ENCODE measurements at regions not wholly inside any gene's neighbourhood (a gene's known extent, or its start where the extent isn't known, plus 50 kb on each side); places are given as distances from the start of the nearest gene placed in this dataset.

DNA sequence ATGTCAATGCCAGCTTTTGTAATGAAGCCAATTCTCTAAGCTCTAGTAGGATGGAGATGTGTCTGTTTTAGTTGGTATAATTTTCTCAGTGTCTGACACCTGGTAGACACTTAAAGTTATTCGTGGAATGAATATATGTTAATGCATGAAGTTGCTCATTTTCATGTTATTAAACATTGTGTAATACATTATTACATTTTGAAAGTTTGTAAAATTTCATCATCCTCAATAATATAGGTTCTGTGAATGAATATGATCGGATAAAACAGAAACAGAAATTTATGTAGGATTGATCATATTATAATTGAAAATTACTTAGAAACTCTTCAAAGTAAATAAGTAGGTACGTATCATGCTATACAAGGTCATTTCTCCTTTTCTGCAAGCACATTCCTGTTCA, 625.3 kb downstream of the PLA2G4A start:
- H3K4me1 Mint-ChIP-seq, result no peaks in the 10 kb centered on the region
- no peak overlapping the region for H3K27ac Mint-ChIP-seq
- no peaks in the 10 kb centered on the region for H3K27me3 Mint-ChIP-seq
- no peak overlapping the region for H3K4me3 Mint-ChIP-seq
- no peaks in the 10 kb centered on the region for H3K36me3 Mint-ChIP-seq
- DNase-seq, result no peak
- H3K9me3 Mint-ChIP-seq, result no peaks in the 10 kb centered on the region

GRCh38 chr1:187456446-187456845, 627.7 kb downstream of the PLA2G4A start:
- no peaks in the 10 kb centered on the region for H3K27me3 Mint-ChIP-seq
- no peak overlapping the region for H3K27ac Mint-ChIP-seq
- no peaks in the 10 kb centered on the region for H3K4me1 Mint-ChIP-seq
- no peak for DNase-seq
- no peak overlapping the region for H3K4me3 Mint-ChIP-seq
- no peaks in the 10 kb centered on the region for H3K36me3 Mint-ChIP-seq
- no peaks in the 10 kb centered on the region for H3K9me3 Mint-ChIP-seq

- no peak overlapping the region for H3K27ac Mint-ChIP-seq
- DNase-seq, result no peak
- no peak overlapping the region for H3K4me3 Mint-ChIP-seq
- no peaks in the 10 kb centered on the region for H3K36me3 Mint-ChIP-seq
- peaks cover 20% of the 10 kb centered on the region for H3K9me3 Mint-ChIP-seq
- no peaks in the 10 kb centered on the region for H3K27me3 Mint-ChIP-seq
- no peaks in the 10 kb centered on the region for H3K4me1 Mint-ChIP-seq
These were observed 631.3 kb downstream of the PLA2G4A start for GRCh38 chr1:187460093-187460492.

GRCh38 chr1:187464320-187464719, 635.6 kb downstream of the PLA2G4A start:
- Mint-ChIP-seq H3K4me3 (no peak overlapping the region), H3K4me1 (no peaks in the 10 kb centered on the region)

DNA sequence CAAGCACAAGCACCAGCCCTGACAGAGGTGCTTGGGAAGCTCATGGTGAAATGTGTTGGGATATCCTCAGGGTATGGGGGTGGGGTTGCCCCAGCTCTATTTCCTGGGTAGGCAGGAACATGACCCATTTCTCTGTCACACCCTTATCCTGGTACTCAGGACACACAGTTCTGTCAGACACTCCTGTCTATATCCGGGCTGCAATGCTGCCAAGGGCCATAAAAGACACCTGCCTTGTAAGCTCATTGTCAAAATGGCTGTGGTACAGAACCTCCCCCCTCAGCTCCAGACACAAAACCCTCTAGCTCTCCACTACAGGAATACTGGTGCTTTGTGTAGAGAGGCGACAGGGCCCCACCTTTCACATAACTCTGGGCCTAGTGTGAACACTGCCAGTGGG, 636.7 kb downstream of the PLA2G4A start:
- H3K4me1 Mint-ChIP-seq, result no peaks in the 10 kb centered on the region
- peaks cover 23% of the 10 kb centered on the region for H3K9me3 Mint-ChIP-seq
- H3K27me3 Mint-ChIP-seq, result no peaks in the 10 kb centered on the region

More at GRCh38 chr1:187464320-187464719, 635.6 kb downstream of the PLA2G4A start:
- H3K36me3 Mint-ChIP-seq, result no peaks in the 10 kb centered on the region
- H3K27ac Mint-ChIP-seq, result no peak overlapping the region
- H3K9me3 Mint-ChIP-seq, result peaks cover 23% of the 10 kb centered on the region
- no peak for DNase-seq
- no peaks in the 10 kb centered on the region for H3K27me3 Mint-ChIP-seq

DNA sequence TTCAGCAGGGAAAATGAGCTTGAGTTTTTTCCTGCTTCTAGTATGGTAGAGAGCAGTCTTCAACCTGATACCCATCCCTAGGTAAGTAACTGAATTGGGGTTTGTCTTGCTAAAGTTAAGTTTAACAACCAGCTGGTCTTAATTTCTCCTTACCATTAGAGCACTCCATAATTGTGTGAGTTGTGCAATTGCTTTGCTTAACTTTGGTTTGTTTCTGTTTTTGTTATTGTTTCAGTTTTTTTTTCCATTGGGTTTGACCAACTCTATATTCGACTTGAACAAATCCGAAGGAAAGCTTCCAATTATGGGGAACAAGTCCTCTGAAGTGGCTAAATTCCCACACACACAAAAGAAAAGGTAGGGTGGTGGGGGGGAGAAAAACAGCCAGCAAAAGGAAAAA, 641.1 kb downstream of the PLA2G4A start:
- Mint-ChIP-seq H3K36me3 (no peaks in the 10 kb centered on the region), H3K27ac (no peak overlapping the region), H3K4me3 (no peak overlapping the region), H3K27me3 (no peaks in the 10 kb centered on the region), H3K9me3 (peaks cover 5% of the 10 kb centered on the region), H3K4me1 (no peaks in the 10 kb centered on the region)
- no peak for DNase-seq

More for the DNA sequence above, 636.7 kb downstream of the PLA2G4A start:
- Mint-ChIP-seq H3K27ac (no peak overlapping the region), H3K36me3 (no peaks in the 10 kb centered on the region), H3K4me3 (no peak overlapping the region)
- DNase-seq, result no peak

DNA sequence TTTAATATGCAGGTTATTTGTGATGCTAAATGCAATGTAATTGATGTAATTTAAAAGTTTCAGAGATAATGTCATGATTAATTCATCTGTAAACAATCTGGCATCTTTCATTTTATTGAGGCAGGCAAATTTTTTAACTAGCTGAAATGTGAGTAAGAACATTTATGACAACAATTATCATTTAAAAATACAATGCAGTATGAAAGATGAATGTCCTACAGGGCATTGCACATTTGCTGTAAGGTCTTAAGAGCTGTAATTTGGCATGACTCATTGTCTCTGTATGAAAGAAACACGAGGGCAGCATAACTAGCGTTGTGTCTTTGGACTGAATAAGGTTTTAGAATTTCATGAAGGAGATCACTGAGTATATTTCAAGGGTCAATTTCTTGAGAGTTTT, 642.8 kb downstream of the PLA2G4A start:
- H3K4me1 Mint-ChIP-seq, result no peaks in the 10 kb centered on the region
- no peaks in the 10 kb centered on the region for H3K27me3 Mint-ChIP-seq
- H3K27ac Mint-ChIP-seq, result no peak overlapping the region
- H3K36me3 Mint-ChIP-seq, result no peaks in the 10 kb centered on the region
- no peak overlapping the region for H3K4me3 Mint-ChIP-seq
- H3K9me3 Mint-ChIP-seq, result no peaks in the 10 kb centered on the region
- no peak for DNase-seq

GRCh38 chr1:187474336-187474735, 645.6 kb downstream of the PLA2G4A start:
- no peaks in the 10 kb centered on the region for H3K27me3 Mint-ChIP-seq
- no peaks in the 10 kb centered on the region for H3K36me3 Mint-ChIP-seq
- H3K9me3 Mint-ChIP-seq, result peaks cover 2% of the 10 kb centered on the region
- H3K4me1 Mint-ChIP-seq, result no peaks in the 10 kb centered on the region
- no peak overlapping the region for H3K27ac Mint-ChIP-seq
- no peak overlapping the region for H3K4me3 Mint-ChIP-seq
- DNase-seq, result no peak

- no peak overlapping the region for H3K27ac Mint-ChIP-seq
- no peaks in the 10 kb centered on the region for H3K27me3 Mint-ChIP-seq
- H3K4me1 Mint-ChIP-seq, result no peaks in the 10 kb centered on the region
These were observed 647.9 kb downstream of the PLA2G4A start for GRCh38 chr1:187476671-187477070.

GRCh38 chr1:187477103-187477502, 648.4 kb downstream of the PLA2G4A start:
- Mint-ChIP-seq H3K4me3 (no peak overlapping the region), H3K27ac (no peak overlapping the region), H3K27me3 (no peaks in the 10 kb centered on the region), H3K36me3 (no peaks in the 10 kb centered on the region), H3K4me1 (no peaks in the 10 kb centered on the region), H3K9me3 (peaks cover 4% of the 10 kb centered on the region)
- no peak for DNase-seq

More at GRCh38 chr1:187476671-187477070, 647.9 kb downstream of the PLA2G4A start:
- no peaks in the 10 kb centered on the region for H3K36me3 Mint-ChIP-seq
- DNase-seq, result no peak
- H3K4me3 Mint-ChIP-seq, result no peak overlapping the region
- peaks cover 4% of the 10 kb centered on the region for H3K9me3 Mint-ChIP-seq

DNA sequence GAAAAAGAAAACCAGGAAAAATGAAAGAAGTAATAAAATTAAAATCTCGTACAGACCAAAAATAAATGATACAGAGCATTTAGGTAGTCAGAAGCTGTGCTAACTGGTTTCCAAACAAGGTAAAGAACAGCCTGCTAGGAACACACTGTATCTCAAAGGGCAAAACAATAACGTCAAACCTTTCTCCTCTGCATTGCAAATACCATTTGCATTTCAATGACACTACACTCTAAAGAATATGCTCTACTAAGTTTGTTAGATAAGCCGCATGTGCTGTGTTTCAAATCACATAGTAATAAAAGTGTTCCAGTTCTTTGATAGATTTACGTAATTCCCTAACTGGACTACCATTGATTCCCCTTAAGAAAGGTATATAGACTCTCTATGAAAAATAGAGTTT, 648.8 kb downstream of the PLA2G4A start:
- no peak for DNase-seq
- H3K9me3 Mint-ChIP-seq, result peaks cover 4% of the 10 kb centered on the region
- no peaks in the 10 kb centered on the region for H3K4me1 Mint-ChIP-seq
- H3K27ac Mint-ChIP-seq, result no peak overlapping the region
- no peaks in the 10 kb centered on the region for H3K36me3 Mint-ChIP-seq
- H3K27me3 Mint-ChIP-seq, result no peaks in the 10 kb centered on the region
- no peak overlapping the region for H3K4me3 Mint-ChIP-seq

DNA sequence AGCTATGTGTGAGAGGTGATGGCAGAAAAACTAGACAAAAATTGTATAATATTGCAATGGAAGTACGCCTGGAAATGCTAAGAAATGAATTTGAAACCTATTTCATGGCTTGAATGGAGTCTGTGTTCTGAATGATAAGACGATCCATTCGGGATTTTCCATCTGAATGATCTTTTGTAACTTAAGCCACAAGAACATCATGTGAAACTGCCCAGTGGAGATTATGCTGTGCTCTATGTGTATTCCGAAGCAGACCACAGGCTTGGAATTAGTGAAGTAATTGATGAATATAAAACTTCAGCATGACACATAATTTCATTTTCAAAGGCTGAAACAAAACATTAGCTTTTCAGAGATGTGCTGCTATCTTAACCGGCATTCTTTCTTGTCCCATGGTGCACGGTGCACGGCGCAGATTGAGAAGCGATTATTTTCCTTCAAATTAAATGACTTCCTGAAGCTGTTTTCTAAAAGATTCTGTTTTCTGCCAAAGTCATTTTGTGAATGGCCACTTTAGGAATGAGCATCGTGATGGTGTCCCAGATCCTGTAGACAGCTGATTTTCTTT, 652.9 kb downstream of the PLA2G4A start:
- no peak overlapping the region for H3K27ac Mint-ChIP-seq
- no peak overlapping the region for H3K4me3 Mint-ChIP-seq
- H3K9me3 Mint-ChIP-seq, result peaks cover 4% of the 10 kb centered on the region
- no peak for DNase-seq
- H3K36me3 Mint-ChIP-seq, result no peaks in the 10 kb centered on the region
- H3K4me1 Mint-ChIP-seq, result no peaks in the 10 kb centered on the region
- H3K27me3 Mint-ChIP-seq, result no peaks in the 10 kb centered on the region

- no peak overlapping the region for H3K4me3 Mint-ChIP-seq
- no peaks in the 10 kb centered on the region for H3K27me3 Mint-ChIP-seq
- H3K27ac Mint-ChIP-seq, result no peak overlapping the region
- H3K4me1 Mint-ChIP-seq, result no peaks in the 10 kb centered on the region
- no peaks in the 10 kb centered on the region for H3K36me3 Mint-ChIP-seq
- DNase-seq, result no peak
- H3K9me3 Mint-ChIP-seq, result peaks cover 4% of the 10 kb centered on the region
These were observed 661.5 kb downstream of the PLA2G4A start for GRCh38 chr1:187490266-187490665.

DNA sequence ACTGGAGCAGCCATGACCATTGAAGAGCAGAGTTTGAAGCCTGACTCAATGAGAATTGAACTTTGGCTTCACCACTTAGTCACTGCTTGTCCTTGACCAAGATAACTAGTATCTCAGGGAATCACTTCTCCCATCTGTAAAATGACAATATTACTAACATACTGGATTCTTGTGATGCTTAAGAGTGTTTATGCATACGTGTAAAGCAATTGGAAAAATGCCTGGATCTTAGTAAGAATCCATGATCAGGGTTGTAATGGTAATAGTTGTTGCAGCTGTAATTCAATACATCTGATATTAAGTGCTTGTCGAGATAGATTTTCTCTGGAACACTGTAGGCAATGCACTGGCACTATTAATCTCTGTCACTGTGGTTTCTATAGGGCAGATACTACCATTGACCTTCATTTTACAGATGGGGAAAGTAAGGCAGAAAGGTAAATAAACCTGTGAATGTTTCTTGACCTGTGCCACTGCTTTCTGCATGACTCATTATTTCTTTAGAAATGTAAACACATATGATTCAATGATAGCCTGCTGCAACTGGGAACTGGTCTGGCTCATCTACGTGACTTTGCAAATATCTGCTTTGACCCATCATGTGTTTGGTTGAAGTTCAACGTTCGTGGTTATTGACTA, 662.5 kb downstream of the PLA2G4A start:
- Mint-ChIP-seq H3K4me1 (no peaks in the 10 kb centered on the region), H3K4me3 (no peak overlapping the region), H3K27ac (no peak overlapping the region), H3K9me3 (peaks cover 4% of the 10 kb centered on the region), H3K36me3 (no peaks in the 10 kb centered on the region), H3K27me3 (no peaks in the 10 kb centered on the region)
- DNase-seq, result no peak

DNA sequence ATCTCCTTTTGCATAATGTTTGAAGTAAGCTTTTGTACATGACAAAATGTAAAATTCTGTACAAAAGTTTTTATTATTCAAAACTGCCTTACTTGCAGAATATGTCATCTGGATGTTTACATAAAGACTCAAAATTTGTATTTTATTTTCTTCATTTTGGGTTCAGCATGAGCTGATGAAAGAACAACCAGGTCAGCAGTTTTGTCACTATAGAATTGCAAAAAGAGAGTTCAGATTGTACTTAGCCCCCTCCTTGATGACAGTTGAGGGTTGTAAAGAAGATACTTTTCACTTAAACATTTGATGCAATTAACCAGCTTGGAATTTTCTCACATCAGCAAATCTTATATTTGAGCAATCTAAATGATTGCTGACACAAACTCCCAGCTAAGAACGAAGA, 669.3 kb downstream of the PLA2G4A start:
- H3K4me1 Mint-ChIP-seq, result no peaks in the 10 kb centered on the region
- H3K9me3 Mint-ChIP-seq, result peaks cover 2% of the 10 kb centered on the region
- H3K4me3 Mint-ChIP-seq, result no peak overlapping the region
- H3K27me3 Mint-ChIP-seq, result no peaks in the 10 kb centered on the region
- H3K36me3 Mint-ChIP-seq, result no peaks in the 10 kb centered on the region
- H3K27ac Mint-ChIP-seq, result no peak overlapping the region
- DNase-seq, result no peak

GRCh38 chr1:187504779-187505178, 676.0 kb downstream of the PLA2G4A start:
- H3K27me3 Mint-ChIP-seq, result no peaks in the 10 kb centered on the region
- DNase-seq, result no peak
- no peaks in the 10 kb centered on the region for H3K36me3 Mint-ChIP-seq
- H3K9me3 Mint-ChIP-seq, result no peaks in the 10 kb centered on the region
- no peaks in the 10 kb centered on the region for H3K4me1 Mint-ChIP-seq
- H3K27ac Mint-ChIP-seq, result no peak overlapping the region
- H3K4me3 Mint-ChIP-seq, result no peak overlapping the region

Measured in activated naive CD8-positive, alpha-beta T cell treated with anti-CD3 and anti-CD28 coated beads for 36 hours (primary cell).